Vagina (tissue), 2 donors: ENCODE measurements at regions not wholly inside any gene's neighbourhood (a gene's known extent, or its start where the extent isn't known, plus 50 kb on each side); places are given as distances from the start of the nearest gene placed in this dataset.

Experiments used
- CTCF ChIP-seq, 3 experiments: fragments of 450-650 bp in 2 of 3; fragments of 200-600 bp in 1 of 3; sonication (generic) in 1 of 3; IDR thresholded peaks; one replicate each; pipeline ENCODE4 v1.5.1; 2017 to 2019; ENCODE audit warnings: antibody characterized with exemption in 3 of 3, mild to moderate bottlenecking in 2 of 3, moderate library complexity in 2 of 3
- POLR2AphosphoS5 ChIP-seq, 2 donors: sonication (generic); formaldehyde crosslinking; IDR thresholded peaks; one replicate each; pipeline ENCODE4 v1.9.0; 2017; ENCODE audit warnings: antibody characterized with exemption in 2 of 2, mild to moderate bottlenecking in 2 of 2, low read depth in 1 of 2; ENCODE audit not compliant: insufficient read depth in 1 of 2

GRCh38 chr4:24657768-24658617, 73.6 kb upstream of the DHX15 start:
- TF ChIP-seq CTCF (IDR thresholded peaks at IDR 0.05) (no peak), POLR2AphosphoS5 (IDR thresholded peaks at IDR 0.05; ENCODE audit: insufficient read depth in 1 of 2, low read depth in 1 of 2) (no peak)
